HG02981 (cell line): ENCODE measurements at regions not wholly inside any gene's neighbourhood (a gene's known extent, or its start where the extent isn't known, plus 50 kb on each side); places are given as distances from the start of the nearest gene placed in this dataset.

Experiments
- ATAC-seq: cut with Tn5 transposase; IDR thresholded peaks from one replicate; pipeline ENCODE4 v1.9.1; 2021; ENCODE audit warnings: mild to moderate bottlenecking, moderate library complexity; ENCODE audit not compliant: unreplicated experiment

DNA sequence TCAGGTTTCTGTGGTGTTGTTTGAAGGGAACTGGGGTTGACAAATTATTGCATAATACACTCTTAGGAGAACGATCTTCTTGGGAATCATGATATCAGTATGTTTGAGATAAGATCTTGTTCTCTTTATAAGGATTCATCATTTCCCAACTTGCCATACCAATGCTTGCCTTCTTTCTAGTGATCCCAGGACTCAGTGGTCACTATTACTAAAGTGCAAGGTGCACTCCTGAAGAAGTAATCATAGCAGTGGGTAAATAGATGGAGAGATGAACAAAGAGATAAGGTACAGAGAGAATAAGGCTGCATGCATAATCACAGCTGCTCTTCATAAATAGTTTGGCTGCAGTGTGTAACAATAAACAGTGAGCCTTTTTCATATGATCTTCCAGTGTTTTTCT is 404.0 kb downstream of the DOK5 start:
- no peak for ATAC-seq

- no peak for ATAC-seq
Observed at GRCh38 chr20:54875307-54875706, 399.9 kb downstream of the DOK5 start.

- no peak for ATAC-seq
Observed at GRCh38 chr20:54874718-54875117, 399.3 kb downstream of the DOK5 start.

GRCh38 chr20:54872440-54872839 is 397.0 kb downstream of the DOK5 start:
- ATAC-seq = no peak

GRCh38 chr20:54869765-54870164 is 394.4 kb downstream of the DOK5 start:
- ATAC-seq = no peak

GRCh38 chr20:54865273-54865672 is 389.9 kb downstream of the DOK5 start:
- ATAC-seq = no peak

GRCh38 chr20:54860716-54861115 is 385.3 kb downstream of the DOK5 start:
- ATAC-seq = no peak

DNA sequence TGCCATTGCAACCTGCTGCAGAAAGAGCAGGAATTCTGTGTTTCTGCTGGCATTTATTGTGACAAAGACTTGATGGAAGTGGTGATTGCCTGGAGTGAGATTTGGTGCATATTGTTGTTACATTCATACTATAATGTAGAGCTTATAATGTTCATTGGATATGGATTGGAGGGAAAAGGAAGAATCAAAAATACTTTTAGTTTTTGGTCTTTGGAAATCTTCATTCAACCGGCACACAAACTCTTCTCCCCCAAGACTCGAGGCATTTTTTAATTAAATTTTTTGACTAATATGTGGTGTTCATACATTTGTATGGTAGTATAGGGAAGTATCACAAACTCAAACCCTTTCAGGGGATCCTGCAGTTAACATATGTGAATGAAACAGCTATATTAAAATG is 380.8 kb downstream of the DOK5 start:
- no peak for ATAC-seq

DNA sequence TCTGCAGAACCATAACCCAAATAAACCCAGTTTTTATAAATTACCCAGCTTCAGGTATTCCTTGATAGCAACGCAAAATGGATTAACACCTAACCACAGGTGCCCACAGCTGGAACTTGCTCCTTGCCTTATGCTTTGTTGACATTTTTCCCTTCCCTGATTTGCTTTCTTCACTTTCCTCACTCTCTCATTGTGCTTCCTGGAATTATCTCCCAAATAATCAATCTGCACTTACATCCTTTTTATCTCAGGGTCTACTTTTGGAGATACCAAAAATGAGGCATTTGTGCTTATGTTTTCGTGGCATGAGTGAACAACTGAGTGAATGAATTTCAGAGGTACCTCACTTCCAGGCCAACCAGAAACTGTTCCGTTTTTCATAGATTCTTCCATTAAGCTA is 374.3 kb downstream of the DOK5 start:
- ATAC-seq = no peak

DNA sequence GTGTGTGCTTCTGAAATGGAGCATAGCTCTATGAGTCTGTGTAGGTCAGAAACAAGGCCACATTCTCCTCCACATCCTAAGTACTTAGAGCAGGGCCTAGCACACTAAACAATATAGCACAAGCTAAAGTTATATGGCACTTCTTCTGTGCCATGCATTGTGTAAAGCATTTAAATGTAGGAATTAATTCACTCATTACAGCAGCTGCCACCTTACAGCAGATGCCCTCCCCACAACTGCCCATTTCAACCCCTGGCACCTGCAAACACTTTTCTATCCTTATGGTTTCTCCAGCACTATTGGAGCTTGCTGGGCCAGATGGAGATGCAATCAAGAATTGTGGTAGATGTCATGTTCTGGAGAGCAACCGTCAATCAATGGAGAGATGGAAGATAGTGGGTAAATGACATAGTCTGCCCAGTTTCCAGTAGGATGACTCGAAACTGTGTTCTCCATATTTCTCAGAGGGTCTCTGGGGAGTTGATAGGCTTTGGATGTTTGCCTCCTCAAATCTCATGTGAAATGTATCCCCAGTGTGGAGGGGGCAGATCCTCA is 373.7 kb downstream of the DOK5 start:
- ATAC-seq = no peak

DNA sequence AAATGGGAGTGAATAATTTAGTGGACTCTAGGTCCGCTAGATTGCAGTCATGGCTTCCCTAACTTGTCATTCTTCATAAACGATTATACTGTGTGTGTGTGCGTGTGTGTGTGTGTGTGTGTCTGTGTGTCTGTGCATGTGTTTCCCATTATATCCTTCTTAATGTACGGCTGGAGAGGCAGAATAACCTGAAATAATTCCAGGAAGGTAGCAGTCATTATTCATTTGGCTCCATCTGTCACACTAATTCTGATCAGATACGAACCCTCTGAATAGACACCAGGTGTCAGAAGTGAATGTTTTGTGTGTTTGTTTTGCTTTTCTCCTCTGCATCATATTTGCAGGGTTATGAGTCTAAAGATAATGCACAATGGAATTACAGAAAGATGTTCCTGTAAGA is 372.9 kb downstream of the DOK5 start:
- no peak for ATAC-seq

- ATAC-seq = no peak
Observed at GRCh38 chr20:54846948-54847347, 371.6 kb downstream of the DOK5 start.

DNA sequence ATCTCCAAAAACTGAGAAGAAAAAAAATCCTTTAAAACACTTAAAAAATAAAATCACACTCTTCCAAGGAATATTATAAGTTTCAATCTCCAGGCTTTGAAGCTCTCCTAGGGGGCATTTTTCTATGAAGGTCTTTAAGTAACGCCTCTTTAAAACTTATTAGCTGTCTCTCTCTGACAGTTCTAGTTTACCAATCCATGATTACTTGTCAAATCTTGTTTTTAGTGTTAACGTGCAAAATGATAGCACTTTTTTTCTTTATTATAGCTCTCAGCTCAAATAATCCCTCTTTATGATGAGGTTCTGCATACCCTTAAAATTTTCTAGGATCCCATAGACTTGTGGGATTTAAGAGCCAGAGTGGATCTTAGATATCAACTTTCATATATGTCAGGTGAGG is 369.0 kb downstream of the DOK5 start:
- ATAC-seq = no peak

- ATAC-seq = no peak
Observed at GRCh38 chr20:54843865-54844264, 368.5 kb downstream of the DOK5 start.

DNA sequence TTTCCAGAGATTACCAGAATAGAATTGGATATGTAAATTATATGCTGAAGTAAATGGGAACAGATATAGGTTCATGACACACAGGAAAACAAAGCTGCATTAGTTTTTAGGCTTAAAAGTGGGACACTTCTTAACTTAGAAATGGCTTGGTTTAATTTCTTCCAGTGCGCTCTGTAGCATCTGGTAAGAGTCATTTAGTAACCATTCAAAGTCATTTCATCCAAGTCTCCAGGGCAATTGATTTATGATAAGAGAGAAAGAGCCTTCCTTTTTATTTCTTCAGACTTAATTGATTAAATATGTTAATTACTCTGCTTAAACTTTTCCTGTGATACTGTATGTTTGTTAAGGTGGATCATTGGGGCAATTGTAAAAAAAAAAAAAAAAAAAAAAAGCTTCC is 368.0 kb downstream of the DOK5 start:
- no peak for ATAC-seq

DNA sequence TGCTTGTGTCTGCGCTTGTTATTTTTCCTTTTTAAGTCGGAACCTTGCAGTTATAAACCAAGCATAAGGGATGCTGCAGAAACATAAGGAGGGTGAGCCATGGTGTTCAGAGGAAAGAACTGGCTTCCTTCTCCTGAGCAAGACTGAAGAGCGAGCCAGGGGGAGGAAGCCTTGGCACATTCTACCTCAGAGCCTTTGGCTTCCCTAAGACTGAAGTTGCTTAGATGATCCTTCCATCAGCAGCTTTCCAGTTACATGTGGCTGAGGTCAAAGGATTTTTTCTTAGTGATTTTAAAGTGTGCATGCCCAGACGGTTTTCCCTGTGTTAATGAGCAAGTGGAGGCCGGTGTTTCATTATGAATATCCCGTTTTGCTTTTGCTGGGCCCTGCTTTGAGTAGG is 363.8 kb downstream of the DOK5 start:
- ATAC-seq = no peak

DNA sequence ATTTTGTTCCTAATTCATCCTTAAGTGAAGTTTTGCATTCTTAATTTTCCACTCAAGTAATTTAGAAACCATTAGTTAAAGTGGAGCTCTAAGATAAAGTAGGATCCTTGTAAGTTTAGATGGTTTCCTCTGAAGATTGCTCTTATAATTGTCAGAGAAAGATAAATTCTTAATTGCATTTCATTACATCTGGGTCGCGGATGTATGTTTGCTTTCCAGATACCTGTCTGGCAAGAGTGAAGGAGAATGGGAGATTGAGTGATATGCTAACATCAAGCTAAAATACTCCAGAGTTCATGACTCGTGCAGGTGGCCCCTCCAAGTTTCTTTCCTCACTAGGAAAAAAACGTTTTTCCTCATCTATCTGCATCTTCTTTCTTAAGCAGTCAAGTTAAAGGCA is 361.8 kb downstream of the DOK5 start:
- ATAC-seq = no peak

DNA sequence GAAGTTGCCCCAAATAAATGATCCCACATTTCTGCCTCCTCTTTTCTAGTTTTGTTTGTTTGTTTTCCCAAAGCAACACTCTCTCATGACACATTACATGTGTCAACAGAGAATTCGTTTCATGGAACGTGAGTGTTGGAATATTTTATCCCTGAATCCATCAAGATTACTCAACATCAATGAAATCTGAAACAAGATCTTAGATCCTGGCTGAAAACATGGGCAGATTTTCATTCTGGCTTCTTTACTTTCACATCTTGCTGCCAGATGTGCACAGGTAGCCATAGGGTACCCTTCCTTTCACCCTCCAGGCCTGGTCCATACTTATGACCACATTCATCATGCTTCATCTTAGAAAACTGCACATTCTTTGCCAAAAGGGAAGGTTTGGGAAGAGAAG is 347.0 kb downstream of the DOK5 start:
- ATAC-seq = no peak

DNA sequence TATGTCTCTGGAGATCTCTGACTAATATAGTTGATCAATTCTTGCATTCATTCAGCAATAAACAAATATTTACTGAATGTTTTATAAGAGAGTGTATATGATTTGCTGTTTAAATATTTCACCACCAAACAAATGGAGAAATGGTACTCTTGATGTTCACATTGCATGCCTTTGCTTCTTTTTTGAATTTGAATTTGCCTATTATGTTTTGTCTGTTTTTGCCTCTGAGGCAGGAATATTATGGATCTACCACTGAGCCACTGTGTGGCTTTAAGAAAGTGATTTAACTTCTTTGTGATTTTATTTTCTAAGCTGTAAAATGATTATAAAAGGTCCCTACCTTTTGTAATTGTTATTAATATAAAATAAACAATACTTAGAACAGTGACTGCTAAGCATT is 345.0 kb downstream of the DOK5 start:
- no peak for ATAC-seq

GRCh38 chr20:54806462-54806861 is 331.1 kb downstream of the DOK5 start:
- ATAC-seq = no peak

DNA sequence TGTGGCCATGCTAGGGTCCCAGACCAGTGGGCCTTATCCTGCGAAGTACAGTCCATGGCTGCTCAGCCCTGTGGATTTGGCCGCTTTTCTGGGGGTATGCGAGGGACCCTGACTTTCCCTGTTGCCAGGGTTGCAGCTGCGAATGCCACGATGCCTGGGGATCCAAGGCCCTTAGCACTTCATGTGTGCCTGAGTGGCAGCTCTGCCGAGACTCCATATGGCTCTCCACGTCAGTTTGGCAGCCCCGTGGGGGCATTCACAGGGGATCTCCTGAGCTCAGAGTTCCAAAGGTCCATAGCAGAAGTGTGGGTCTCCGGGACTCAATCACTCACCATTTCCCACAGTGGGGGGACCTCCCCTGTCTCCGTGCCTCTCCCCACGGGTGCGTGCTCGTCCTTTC is 319.5 kb downstream of the DOK5 start:
- ATAC-seq = no peak

GRCh38 chr20:54794110-54794509 is 318.7 kb downstream of the DOK5 start:
- no peak for ATAC-seq

DNA sequence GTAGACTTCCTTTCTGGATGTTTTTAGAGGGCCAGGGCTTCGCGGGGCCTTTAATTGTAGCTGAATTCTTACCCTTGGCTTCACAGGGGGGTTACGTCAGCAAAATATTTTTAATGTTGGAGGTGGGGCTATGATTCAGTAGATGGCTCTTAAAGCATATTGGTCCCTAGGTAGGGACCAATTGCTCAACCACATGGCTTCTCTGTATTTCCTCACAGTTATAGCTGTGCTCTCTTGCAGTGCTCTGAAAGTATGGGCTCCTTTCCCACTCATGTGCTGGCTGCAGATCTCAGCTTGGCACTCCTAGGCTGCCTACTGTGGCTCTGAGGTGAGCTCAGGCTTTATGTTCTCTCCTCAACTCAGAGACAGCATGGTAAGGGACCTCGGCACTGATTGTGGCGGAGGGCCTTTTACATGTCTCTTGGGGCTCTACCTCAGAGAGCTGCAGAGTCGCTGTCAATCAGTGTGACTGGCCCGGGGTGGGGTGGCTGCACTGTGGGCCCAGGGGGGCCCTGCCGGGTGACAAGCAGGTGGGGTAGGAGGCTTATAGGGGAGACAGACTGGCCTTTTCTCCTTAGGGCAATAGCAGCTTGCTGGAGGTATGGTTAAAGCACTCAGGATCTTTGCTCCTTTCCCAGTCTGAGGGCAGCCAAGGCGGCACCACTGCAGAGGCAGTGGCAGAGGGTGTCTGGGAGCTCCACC is 318.0 kb downstream of the DOK5 start:
- ATAC-seq = no peak
